ENCODE measurements at regions not wholly inside any gene's neighbourhood (a gene's known extent, or its start where the extent isn't known, plus 50 kb on each side); places are given as distances from the start of the nearest gene placed in this dataset.
"Not testable (repeated sequence)": the region's sequence is repeated elsewhere in the genome, so short reads cannot be mapped to it uniquely, and the experiment has no call there.

DNA sequence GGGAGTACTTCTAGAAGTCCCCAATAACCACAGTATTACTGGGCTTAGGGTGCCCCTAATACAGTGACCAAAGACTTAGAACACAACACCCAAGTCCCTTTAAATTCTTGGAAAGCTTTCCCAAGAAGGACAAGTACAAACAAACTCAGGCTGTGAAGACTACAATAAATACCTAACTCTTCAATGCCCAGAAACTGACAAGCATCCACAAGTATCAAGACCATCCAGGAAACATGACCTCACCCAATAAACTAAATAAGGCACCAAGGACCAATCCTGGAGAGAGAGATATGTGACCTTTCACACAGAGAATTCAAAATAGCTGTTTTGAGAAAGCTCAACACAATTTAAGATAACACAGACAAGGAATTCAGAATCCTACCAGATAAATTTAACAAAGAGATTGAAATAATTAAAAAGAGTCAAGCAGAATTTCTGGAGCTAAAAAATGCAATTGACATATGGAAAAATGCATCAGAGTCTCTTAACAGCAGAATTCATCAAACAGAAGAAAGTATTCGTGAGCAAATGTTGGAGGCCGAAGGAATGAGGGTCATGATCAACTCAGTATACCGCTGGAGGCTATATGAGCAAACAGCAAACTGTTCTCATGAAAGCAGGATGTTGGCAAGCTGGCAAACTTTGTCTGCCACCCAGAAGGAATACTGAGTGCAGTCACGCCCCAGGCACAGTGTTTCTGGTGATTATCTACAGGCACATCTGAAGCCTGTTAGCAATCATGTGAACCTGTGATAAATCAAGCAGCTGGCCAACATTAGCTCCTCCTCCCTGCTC is 87.0 kb upstream of the NECTIN3 start:
- DNase-seq: no peak

DNA sequence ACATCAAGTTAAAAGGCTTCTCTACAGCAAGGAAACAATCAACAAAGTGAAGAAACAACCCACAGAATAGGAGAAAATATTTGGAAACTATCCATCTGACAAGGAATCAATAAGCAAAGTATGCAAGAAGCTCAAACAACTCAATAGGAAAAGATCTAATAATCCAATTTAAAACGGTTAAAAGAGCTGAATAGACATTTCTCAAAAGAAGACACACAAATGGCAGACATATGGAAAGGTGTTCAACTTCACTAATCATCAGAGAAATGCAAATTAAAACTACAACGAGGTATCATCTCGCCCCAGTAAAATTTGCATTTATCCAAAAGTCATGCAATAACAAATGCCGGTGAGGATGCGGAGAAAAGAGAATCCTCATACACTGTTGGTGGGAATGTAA is 82.2 kb upstream of the NECTIN3 start:
- DNase-seq: no peak

DNA sequence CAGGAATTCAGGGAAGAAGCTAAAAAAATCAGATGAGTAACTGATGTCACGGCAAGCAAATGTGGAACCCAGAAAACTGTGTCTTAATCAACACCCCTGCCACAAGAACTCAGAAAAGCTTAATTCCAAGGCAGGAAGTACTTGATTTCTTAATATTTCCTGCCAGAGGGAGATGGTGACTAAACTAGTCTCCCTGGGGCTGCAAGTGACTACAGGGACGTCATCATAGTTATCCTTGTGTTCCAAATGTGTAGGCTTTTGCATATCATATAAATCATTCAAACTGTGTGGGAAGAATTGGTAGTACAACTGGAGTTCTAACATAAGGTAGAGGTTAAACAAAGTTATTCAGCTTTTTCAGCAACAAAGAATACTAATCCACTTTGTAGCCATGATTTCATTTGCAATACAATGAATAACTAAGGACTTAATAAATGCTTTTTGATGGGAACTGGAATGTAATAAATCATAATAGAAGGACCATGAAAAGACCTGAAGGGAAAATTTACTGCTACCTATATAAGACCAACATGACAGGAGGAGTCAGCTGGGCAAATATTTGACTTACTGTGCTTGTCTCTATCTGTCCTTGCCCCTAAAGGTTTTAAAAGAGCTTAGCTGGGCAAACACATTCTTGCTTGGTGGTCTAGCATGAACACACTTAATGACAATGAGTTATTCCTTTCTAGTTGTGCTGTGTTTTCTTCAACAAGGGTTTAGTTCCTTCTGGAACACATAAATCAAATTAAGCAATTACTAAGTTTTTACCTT is 76.0 kb upstream of the NECTIN3 start:
- no peak for DNase-seq

DNA sequence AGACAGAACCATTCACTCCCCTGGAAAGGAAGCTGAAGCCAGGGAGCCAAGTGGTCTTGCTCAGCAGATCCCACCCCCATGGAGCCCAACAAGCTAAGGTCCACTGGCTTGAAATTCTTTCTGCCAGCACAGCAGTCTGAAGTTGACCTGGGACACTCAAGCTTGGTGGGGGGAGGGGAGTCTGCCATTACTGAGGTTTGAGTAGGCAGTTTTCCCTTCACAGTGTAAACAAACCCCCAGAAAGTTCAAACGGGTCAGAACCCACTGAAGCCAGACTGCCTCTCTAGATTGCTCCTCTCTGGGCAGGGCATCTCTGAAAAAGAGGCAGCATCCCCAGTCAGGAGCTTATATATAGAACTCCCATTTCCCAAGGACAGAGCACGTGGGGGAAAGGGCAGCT is 72.8 kb upstream of the NECTIN3 start:
- DNase-seq: not testable (repeated sequence)

DNA sequence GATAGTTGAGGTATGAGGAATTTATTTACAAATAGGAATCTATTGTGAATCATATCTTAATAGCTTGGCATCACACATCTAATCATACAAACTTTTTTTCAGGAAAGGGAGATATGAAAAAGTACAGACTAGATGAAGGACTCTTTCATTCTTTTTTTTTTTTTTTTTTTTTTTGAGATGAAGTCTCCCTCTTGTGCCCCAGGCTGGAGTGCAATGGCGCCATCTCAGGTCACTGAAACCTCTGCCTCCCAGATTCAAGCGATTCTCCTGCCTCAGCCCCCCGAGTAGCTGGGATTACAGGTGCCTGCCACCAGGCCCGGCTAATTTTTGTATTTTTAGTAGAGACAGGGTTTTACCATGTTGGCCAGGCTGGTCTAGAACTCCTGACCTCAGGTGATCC is 65.1 kb upstream of the NECTIN3 start:
- DNase-seq: not testable (repeated sequence)

DNA sequence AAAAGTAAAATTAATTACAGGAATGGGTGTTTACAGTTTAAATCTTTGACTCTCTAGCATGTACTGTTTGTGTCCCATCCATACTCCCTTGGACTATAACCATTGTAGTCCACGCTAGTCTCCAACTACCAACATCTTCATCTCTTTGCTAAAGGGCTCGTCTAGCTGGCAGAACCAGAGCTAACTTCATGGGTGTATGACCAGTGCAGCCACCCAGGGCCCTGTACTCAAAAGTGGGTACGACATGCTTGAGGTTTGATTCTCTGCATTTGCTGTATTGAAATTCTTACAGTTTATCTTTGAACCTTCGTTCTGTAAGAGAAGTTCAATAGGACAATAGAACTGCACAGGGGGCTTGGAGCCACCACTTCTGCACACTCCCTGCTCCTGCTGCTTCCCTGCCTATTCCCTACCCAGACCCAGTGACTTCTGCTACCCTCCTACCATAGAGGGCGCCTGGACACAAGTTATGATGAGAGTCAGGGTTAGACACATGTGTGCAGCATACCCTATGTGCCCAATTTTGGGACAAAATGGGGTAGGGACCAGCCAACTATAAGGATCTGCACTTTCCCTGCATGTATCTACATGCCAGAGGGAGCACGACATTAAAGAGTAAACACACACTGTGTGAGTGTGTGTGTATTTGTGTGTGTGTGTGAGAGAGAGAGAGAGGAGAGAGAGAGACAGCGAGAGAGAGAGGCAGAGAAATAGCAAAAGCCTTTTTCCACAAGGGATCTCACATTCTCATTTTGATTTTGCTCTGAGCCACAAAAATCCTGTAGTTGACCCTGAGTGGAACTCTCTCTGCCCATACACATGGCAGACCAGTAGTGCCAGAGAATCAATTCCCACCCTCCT is 59.0 kb upstream of the NECTIN3 start:
- no peak for DNase-seq
